H1 (cell line): ENCODE measurements at regions not wholly inside any gene's neighbourhood (a gene's known extent, or its start where the extent isn't known, plus 50 kb on each side); places are given as distances from the start of the nearest gene placed in this dataset.

Experiments
- CTCF ChIA-PET: fragments of 300-600 bp; sonication (Branson Sonifier 250); formaldehyde crosslinking; loops from one replicate; lab custom pipeline; 2021; ENCODE audit not compliant: partially characterized antibody; lab: Charles Lee
- POLR2A ChIA-PET: fragments of 300-600 bp; sonication (Branson Sonifier 250); formaldehyde crosslinking; loops from one replicate; lab custom pipeline; 2021; ENCODE audit warnings: inconsistent platforms; ENCODE audit not compliant: partially characterized antibody; lab: Charles Lee
- DNase-seq, 2 experiments: peaks; one replicate each; pipeline versions ENCODE4 v3.0.0 to v3.0.0-alpha.2; 2010 to 2022; ENCODE audit warnings: low spot score in 2 of 2, low read depth in 1 of 2, mixed read lengths in 1 of 2
- FAIRE-seq: peaks from 2 replicates; lab custom pipeline; 2011; peaks lifted over from hg19 to GRCh38; lab: Jason Lieb, UNC
- H2AFZ ChIP-seq: 2 replicates; pipeline ENCODE4 v1.8.1; 2012; ENCODE audit warnings: low read length, inconsistent platforms
- H2AK5ac ChIP-seq: 2 replicates; pipeline ENCODE4 v1.6.1; 2013; ENCODE audit warnings: low read depth, low read length
- H2BK120ac ChIP-seq: replicated peaks from 2 replicates; pipeline ENCODE3; 2013; ENCODE audit warnings: low read depth, low read length, inconsistent platforms
- H2BK12ac ChIP-seq: 2 replicates; pipeline ENCODE4 v1.6.1; 2013; ENCODE audit warnings: low read depth, low read length
- H2BK15ac ChIP-seq: 2 replicates; pipeline ENCODE4 v1.6.1; 2013; ENCODE audit warnings: low read length
- H2BK20ac ChIP-seq: 2 replicates; pipeline ENCODE4 v1.6.1; 2013; ENCODE audit warnings: low read length
- H2BK5ac ChIP-seq: 2 replicates; pipeline ENCODE4 v1.6.1; 2013; ENCODE audit warnings: low read depth, low read length
- H3K14ac ChIP-seq: 2 replicates; pipeline ENCODE4 v1.6.1; 2013; ENCODE audit warnings: inconsistent platforms; ENCODE audit not compliant: insufficient read length
- H3K18ac ChIP-seq: 2 replicates; pipeline ENCODE4 v1.6.1; 2013; ENCODE audit warnings: low read length; ENCODE audit errors: extremely low read depth
- H3K23ac ChIP-seq: 2 replicates; pipeline ENCODE4 v1.6.1; 2013; ENCODE audit warnings: inconsistent platforms; ENCODE audit not compliant: insufficient read length
- H3K23me2 ChIP-seq: 2 replicates; pipeline ENCODE4 v1.6.1; 2013; ENCODE audit warnings: low read depth, low read length
- H3K27ac ChIP-seq: 2 replicates; pipeline ENCODE4 v1.6.1; 2011; ENCODE audit warnings: low read depth, low read length, inconsistent platforms
- H3K27me3 ChIP-seq, 4 experiments: replicated peaks in 1 of 4; 1 replicate in 1 of 4; 2 replicates in 3 of 4; pipeline versions ENCODE4 v1.6.1 to v1.8.1; 2011 to 2013; ENCODE audit warnings: low read length in 3 of 4, mild to moderate bottlenecking in 3 of 4, inconsistent platforms in 2 of 4, mixed read lengths in 2 of 4, moderate library complexity in 1 of 4; ENCODE audit not compliant: control insufficient read depth in 3 of 4, insufficient read depth in 3 of 4; ENCODE audit errors: extremely low read depth in 1 of 4
- H3K36me3 ChIP-seq, 4 experiments: 2 replicates each; pipeline versions ENCODE4 v1.6.1 to v1.8.1; 2011 to 2013; ENCODE audit warnings: mild to moderate bottlenecking in 4 of 4, low read length in 3 of 4, moderate library complexity in 2 of 4, control low read depth in 1 of 4, inconsistent platforms in 1 of 4; ENCODE audit not compliant: insufficient read depth in 4 of 4, control insufficient read depth in 2 of 4
- H3K4ac ChIP-seq: replicated peaks from 2 replicates; pipeline ENCODE3; 2013; ENCODE audit warnings: low read length, low read depth, mixed read lengths, inconsistent platforms; ENCODE audit not compliant: insufficient read length
- H3K4me1 ChIP-seq, 4 experiments: replicated peaks in 1 of 4; 1 replicate in 1 of 4; 2 replicates in 3 of 4; pipeline versions ENCODE4 v1.6.1 to v1.8.1; 2011 to 2013; ENCODE audit warnings: low read length in 3 of 4, inconsistent platforms in 2 of 4, mixed read lengths in 1 of 4; ENCODE audit not compliant: insufficient read depth in 4 of 4, control insufficient read depth in 3 of 4
- H3K4me2 ChIP-seq, 2 experiments: 2 replicates each; pipeline versions ENCODE4 v1.6.1 to v1.8.1; 2011 to 2013; ENCODE audit warnings: low read depth in 2 of 2, low read length in 2 of 2, control low read depth in 1 of 2, inconsistent platforms in 1 of 2, mild to moderate bottlenecking in 1 of 2; ENCODE audit not compliant: insufficient read depth in 1 of 2
- H3K4me3 ChIP-seq, 4 experiments: fragments of 200-600, 300-600 bp in 1 of 4; sonication (generic), shearing (Covaris generic), sonication (Bioruptor Twin) in 1 of 4; 2 replicates each; pipeline versions ENCODE4 v1.5.1 to v1.8.1; 2011 to 2016; ENCODE audit warnings: low read length in 4 of 4, low read depth in 3 of 4, control low read depth in 2 of 4, inconsistent platforms in 2 of 4, mild to moderate bottlenecking in 2 of 4, mixed read lengths in 1 of 4, moderate library complexity in 1 of 4; ENCODE audit not compliant: insufficient read depth in 2 of 4; ENCODE audit errors: extremely low read depth in 1 of 4
- H3K56ac ChIP-seq: replicated peaks from 2 replicates; pipeline ENCODE3; 2013; ENCODE audit warnings: low read depth, mild to moderate bottlenecking, mixed read lengths, low read length, inconsistent platforms; ENCODE audit not compliant: insufficient read length
- H3K79me1 ChIP-seq: 2 replicates; pipeline ENCODE4 v1.6.1; 2013; ENCODE audit warnings: low read depth, low read length, control low read depth
- H3K79me2 ChIP-seq, 2 experiments: 2 replicates each; pipeline versions ENCODE4 v1.6.1 to v1.8.1; 2012 to 2013; ENCODE audit warnings: low read length in 2 of 2, mild to moderate bottlenecking in 2 of 2, inconsistent platforms in 1 of 2; ENCODE audit not compliant: insufficient read depth in 2 of 2, control insufficient read depth in 1 of 2
- H3K9ac ChIP-seq, 4 experiments: replicated peaks in 1 of 4; 1 replicate in 1 of 4; 2 replicates in 3 of 4; pipeline versions ENCODE4 v1.6.1 to v1.8.1; 2011 to 2013; ENCODE audit warnings: low read depth in 3 of 4, low read length in 3 of 4, control low read depth in 2 of 4, mild to moderate bottlenecking in 2 of 4, moderate library complexity in 2 of 4, inconsistent platforms in 1 of 4; ENCODE audit errors: extremely low read depth in 1 of 4
- H3K9me3 ChIP-seq, 2 experiments: 2 replicates each; pipeline versions ENCODE4 v1.6.1 to v1.8.1; 2012 to 2013; ENCODE audit warnings: mild to moderate bottlenecking in 2 of 2, moderate library complexity in 2 of 2, control low read depth in 1 of 2, inconsistent platforms in 1 of 2, low read depth in 1 of 2, low read length in 1 of 2, mixed read lengths in 1 of 2; ENCODE audit not compliant: insufficient read depth in 2 of 2
- H4K20me1 ChIP-seq, 2 experiments: replicated peaks in 1 of 2; 2 replicates each; pipeline versions ENCODE3 to v1.8.1; 2011 to 2013; ENCODE audit warnings: inconsistent platforms in 2 of 2, low read length in 2 of 2, mild to moderate bottlenecking in 1 of 2; ENCODE audit not compliant: insufficient read depth in 2 of 2, control insufficient read depth in 1 of 2
- H4K5ac ChIP-seq: 2 replicates; pipeline ENCODE4 v1.6.1; 2013; ENCODE audit warnings: low read length, low read depth, mixed read lengths, inconsistent platforms; ENCODE audit not compliant: insufficient read length
- H4K8ac ChIP-seq: 2 replicates; pipeline ENCODE4 v1.8.0; 2013; ENCODE audit warnings: mild to moderate bottlenecking, moderate library complexity, low read length, inconsistent platforms; ENCODE audit not compliant: insufficient read depth; ENCODE audit errors: extremely low read depth
- H4K91ac ChIP-seq: replicated peaks from 2 replicates; pipeline ENCODE3; 2013; ENCODE audit warnings: low read length, mixed read lengths, inconsistent platforms; ENCODE audit not compliant: insufficient read length
- BACH1 ChIP-seq: IDR thresholded peaks from 2 replicates; pipeline ENCODE4 v1.6.1; 2012; ENCODE audit warnings: low read length, improper control_type of control experiment
- CEBPB ChIP-seq: IDR thresholded peaks from 2 replicates; pipeline ENCODE4 v1.6.1; 2012; ENCODE audit warnings: low read depth, low read length
- EZH2 ChIP-seq: fragments of 200-600 bp; sonication (generic); IDR thresholded peaks from 2 replicates; pipeline ENCODE4 v1.7.1; 2012; ENCODE audit warnings: low read depth, mild to moderate bottlenecking, moderate library complexity, low read length, inconsistent platforms; ENCODE audit not compliant: severe bottlenecking
- KDM4A ChIP-seq: IDR thresholded peaks from one replicate; pipeline ENCODE4 v1.7.1; 2012; ENCODE audit warnings: low read depth, mild to moderate bottlenecking, moderate library complexity, low read length, inconsistent platforms; ENCODE audit not compliant: severe bottlenecking
- KDM5A ChIP-seq: fragments of 200-600 bp; IDR thresholded peaks from 2 replicates; pipeline ENCODE4 v1.7.1; 2012; ENCODE audit warnings: mild to moderate bottlenecking, low read length, inconsistent platforms, mixed read lengths
- MAFK ChIP-seq: IDR thresholded peaks from 2 replicates; pipeline ENCODE4 v1.6.1; 2012; ENCODE audit warnings: low read depth, mild to moderate bottlenecking, improper control_type of control experiment, low read length
- POLR2A ChIP-seq, 2 experiments: IDR thresholded peaks; 1 replicate in 1 of 2; 2 replicates in 1 of 2; pipeline ENCODE4 v1.6.1; 2011; ENCODE audit warnings: low read depth in 2 of 2, low read length in 2 of 2, mild to moderate bottlenecking in 2 of 2; ENCODE audit errors: control extremely low read depth in 1 of 2
- POU5F1 ChIP-seq: IDR thresholded peaks from 2 replicates; pipeline ENCODE4 v1.6.1; 2011; ENCODE audit warnings: low read depth, mild to moderate bottlenecking, low read length, moderate library complexity
- RXRA ChIP-seq: IDR thresholded peaks from 2 replicates; pipeline ENCODE4 v1.6.1; 2011; ENCODE audit warnings: low read depth, mild to moderate bottlenecking, low read length, moderate library complexity; ENCODE audit not compliant: insufficient read depth
- SIN3A ChIP-seq, 2 experiments: IDR thresholded peaks in 1 of 2; conservative IDR thresholded peaks in 1 of 2; 2 replicates each; pipeline ENCODE4 v1.6.1; 2011 to 2012; ENCODE audit warnings: low read length in 2 of 2, improper control_type of control experiment in 1 of 2, low read depth in 1 of 2, mild to moderate bottlenecking in 1 of 2
- SP2 ChIP-seq: IDR thresholded peaks from 2 replicates; pipeline ENCODE4 v1.6.1; 2012; ENCODE audit warnings: mild to moderate bottlenecking, low read length, inconsistent platforms
- TBP ChIP-seq: IDR thresholded peaks from 2 replicates; pipeline ENCODE4 v1.6.1; 2011; ENCODE audit warnings: low read depth, low read length, improper control_type of control experiment
- WGBS, 2 experiments: shearing (Covaris generic) in 1 of 2; methylation state at CpG; one replicate each; pipeline versions ENCODE4 v1.1.6 to v1.1.7; 2013 to 2015; ENCODE audit warnings: low lambda C conversion rate in 2 of 2, mixed read lengths in 2 of 2, inconsistent platforms in 1 of 2, low coverage in 1 of 2, missing lambda C conversion rate in 1 of 2; ENCODE audit not compliant: insufficient replicate concordance in 2 of 2, insufficient coverage in 1 of 2, insufficient read length in 1 of 2; ENCODE audit errors: extremely low coverage in 1 of 2, missing lambda C conversion rate in 1 of 2; 5-methylcytosine and 5-hydroxymethylcytosine counted together
- TF ChIP-seq, protein P1 (sequence below): IDR thresholded peaks from 2 replicates; pipeline ENCODE4 v1.6.1; 2011; ENCODE audit warnings: low read depth, mild to moderate bottlenecking, low read length; ENCODE audit not compliant: insufficient read depth
- TF ChIP-seq, protein P2 (sequence below): IDR thresholded peaks from 2 replicates; pipeline ENCODE4 v1.6.1; 2011; ENCODE audit warnings: low read length, improper control_type of control experiment

DNA sequence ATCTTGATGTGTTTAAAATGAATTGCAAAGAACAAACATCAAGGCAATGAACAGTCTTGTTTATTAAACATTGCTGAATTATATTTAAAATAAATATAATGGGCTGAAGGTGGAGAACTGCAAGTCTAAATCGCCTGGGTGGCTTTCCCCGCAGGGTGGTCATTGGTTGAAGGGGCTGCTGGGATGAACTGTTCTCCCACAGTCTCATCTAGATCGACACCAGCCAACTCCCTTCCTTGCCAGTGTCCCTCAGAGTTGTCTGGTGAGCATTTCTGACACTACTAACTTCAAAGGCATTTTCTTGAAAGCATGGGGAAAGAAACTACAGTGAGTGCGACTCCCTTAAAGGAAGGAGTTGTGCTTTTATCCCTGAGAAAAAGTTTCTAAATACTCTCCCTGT, 196.5 kb upstream of the LRTM1 start:
- no peak overlapping the region for H3K4me3 ChIP-seq
- no peak overlapping the region for H3K23ac ChIP-seq
- no peak overlapping the region for H2BK20ac ChIP-seq
- ChIA-PET CTCF (no interaction called here), POLR2A (no interaction called here)
- H3K4ac ChIP-seq, result no peak overlapping the region
- H2AK5ac ChIP-seq, result no peak overlapping the region
- no peak overlapping the region for H2BK120ac ChIP-seq
- no peak overlapping the region for H2BK15ac ChIP-seq
- H3K27ac ChIP-seq, result no peak overlapping the region
- peaks cover 0 to 3% (median 0%) of the 10 kb centered on the region in 4 experiments; a peak in 1 of 7 replicates for H3K4me1 ChIP-seq
- H4K91ac ChIP-seq, result no peak overlapping the region
- H4K5ac ChIP-seq, result no peak overlapping the region
- no peaks in the 10 kb centered on the region for H3K23me2 ChIP-seq
- H3K36me3 ChIP-seq, result no peaks in the 10 kb centered on the region
- 0 out of 2 replicates have a peak overlapping the region, but pooled peaks have one; percentile 41 for H2AFZ ChIP-seq
- no peak for DNase-seq
- no peak overlapping the region for H3K18ac ChIP-seq
- H3K79me1 ChIP-seq, result no peaks in the 10 kb centered on the region
- H3K79me2 ChIP-seq, result no peaks in the 10 kb centered on the region
- H3K14ac ChIP-seq, result no peak overlapping the region
- 87% methylated on average over 4 of the region's 4 CpGs; no CpG with 5 or more reads in 1 of the 2 experiments for WGBS, 2 experiments
- FAIRE-seq, result no peak
- H3K56ac ChIP-seq, result no peak overlapping the region
- no peak overlapping the region for H2BK5ac ChIP-seq
- no peaks in the 10 kb centered on the region for H4K20me1 ChIP-seq
- H3K9me3 ChIP-seq, result no peaks in the 10 kb centered on the region
- no peak overlapping the region for H4K8ac ChIP-seq
- H3K4me2 ChIP-seq, result no peak overlapping the region
- H3K9ac ChIP-seq, result no peak overlapping the region
- H2BK12ac ChIP-seq, result no peak overlapping the region
- no peaks in the 10 kb centered on the region for H3K27me3 ChIP-seq
- TF ChIP-seq, protein P1, sequence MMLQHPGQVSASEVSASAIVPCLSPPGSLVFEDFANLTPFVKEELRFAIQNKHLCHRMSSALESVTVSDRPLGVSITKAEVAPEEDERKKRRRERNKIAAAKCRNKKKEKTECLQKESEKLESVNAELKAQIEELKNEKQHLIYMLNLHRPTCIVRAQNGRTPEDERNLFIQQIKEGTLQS, result no peak
- TF ChIP-seq EZH2, result no peak
- no peak for TF ChIP-seq CEBPB
- no peak for TF ChIP-seq POU5F1
- TF ChIP-seq POLR2A (IDR thresholded peaks at IDR 0.05; ENCODE audit: control extremely low read depth in 1 of 2, low read depth in 2 of 2, low read length in 2 of 2), result no peak
- no peak for TF ChIP-seq SP2
- no peak for TF ChIP-seq SIN3A (conservative IDR thresholded peaks at IDR 0.05 in 1 of 2, IDR thresholded peaks at IDR 0.05 in 1 of 2; ENCODE audit: low read depth in 1 of 2, low read length in 2 of 2)
- no peak for TF ChIP-seq TBP
- no peak for TF ChIP-seq RXRA
- no peak for TF ChIP-seq KDM4A
- no peak for TF ChIP-seq BACH1
- TF ChIP-seq MAFK, result no peak
- TF ChIP-seq, protein P2, sequence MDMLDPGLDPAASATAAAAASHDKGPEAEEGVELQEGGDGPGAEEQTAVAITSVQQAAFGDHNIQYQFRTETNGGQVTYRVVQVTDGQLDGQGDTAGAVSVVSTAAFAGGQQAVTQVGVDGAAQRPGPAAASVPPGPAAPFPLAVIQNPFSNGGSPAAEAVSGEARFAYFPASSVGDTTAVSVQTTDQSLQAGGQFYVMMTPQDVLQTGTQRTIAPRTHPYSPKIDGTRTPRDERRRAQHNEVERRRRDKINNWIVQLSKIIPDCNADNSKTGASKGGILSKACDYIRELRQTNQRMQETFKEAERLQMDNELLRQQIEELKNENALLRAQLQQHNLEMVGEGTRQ, result no peak
- TF ChIP-seq KDM5A, result no peak
